ENCODE measurements at regions not wholly inside any gene's neighbourhood (a gene's known extent, or its start where the extent isn't known, plus 50 kb on each side); places are given as distances from the start of the nearest gene placed in this dataset.
"Not testable (repeated sequence)": the region's sequence is repeated elsewhere in the genome, so short reads cannot be mapped to it uniquely, and the experiment has no call there.

DNA sequence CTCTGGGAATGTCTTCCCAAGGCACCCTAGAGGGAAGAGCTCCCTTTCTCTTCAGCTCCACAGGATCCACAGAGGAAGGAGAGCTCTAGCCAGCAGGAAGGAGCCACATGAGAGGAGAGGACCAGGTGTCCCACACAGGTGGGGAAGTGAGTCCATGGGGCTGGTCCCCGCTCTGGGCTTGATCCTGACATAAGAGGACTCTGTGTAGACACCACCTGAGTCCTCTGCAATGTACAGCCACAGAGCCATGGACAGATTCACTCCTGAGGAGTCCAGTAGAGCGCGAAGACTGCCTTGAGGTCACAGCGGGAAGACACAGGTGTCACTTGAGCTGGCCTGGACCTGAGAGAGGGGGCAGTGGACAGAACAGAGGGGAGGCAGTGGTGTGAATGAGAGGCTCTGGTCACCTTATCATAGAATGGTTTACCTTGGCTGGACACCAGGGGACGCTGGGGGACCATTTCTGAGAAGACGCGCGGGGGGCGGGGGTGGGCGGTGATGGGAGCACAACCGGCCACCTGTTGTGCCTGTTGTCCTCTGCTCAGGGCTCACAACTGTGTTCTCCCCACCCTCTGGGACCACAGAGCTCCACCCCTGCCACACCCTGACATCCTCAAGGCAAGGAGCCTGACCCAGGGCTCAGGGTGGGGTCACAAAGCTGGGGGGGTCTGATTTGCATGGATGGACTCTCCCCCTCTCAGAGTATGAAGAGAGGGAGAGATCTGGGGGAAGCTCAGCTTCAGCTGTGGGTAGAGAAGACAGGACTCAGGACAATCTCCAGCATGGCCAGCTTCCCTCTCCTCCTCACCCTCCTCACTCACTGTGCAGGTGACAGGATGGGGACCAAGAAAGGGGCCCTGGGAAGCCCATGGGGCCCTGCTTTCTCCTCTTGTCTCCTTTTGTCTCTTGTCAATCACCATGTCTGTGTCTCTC lies 128.2 kb downstream of the ZNF280B start (continued):
- TF ChIP-seq, protein P1, sequence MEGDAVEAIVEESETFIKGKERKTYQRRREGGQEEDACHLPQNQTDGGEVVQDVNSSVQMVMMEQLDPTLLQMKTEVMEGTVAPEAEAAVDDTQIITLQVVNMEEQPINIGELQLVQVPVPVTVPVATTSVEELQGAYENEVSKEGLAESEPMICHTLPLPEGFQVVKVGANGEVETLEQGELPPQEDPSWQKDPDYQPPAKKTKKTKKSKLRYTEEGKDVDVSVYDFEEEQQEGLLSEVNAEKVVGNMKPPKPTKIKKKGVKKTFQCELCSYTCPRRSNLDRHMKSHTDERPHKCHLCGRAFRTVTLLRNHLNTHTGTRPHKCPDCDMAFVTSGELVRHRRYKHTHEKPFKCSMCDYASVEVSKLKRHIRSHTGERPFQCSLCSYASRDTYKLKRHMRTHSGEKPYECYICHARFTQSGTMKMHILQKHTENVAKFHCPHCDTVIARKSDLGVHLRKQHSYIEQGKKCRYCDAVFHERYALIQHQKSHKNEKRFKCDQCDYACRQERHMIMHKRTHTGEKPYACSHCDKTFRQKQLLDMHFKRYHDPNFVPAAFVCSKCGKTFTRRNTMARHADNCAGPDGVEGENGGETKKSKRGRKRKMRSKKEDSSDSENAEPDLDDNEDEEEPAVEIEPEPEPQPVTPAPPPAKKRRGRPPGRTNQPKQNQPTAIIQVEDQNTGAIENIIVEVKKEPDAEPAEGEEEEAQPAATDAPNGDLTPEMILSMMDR (IDR thresholded peaks at IDR 0.05; ENCODE audit: control extremely low read depth in 1 of 3, insufficient read depth in 1 of 3, low read depth in 1 of 3, low read length in 3 of 3), result peak; percentile 40 to 50 (median 47)
- TF ChIP-seq CBX5 (IDR thresholded peaks at IDR 0.05; ENCODE audit: low read depth, low read length) (no peak), RAD21 (IDR thresholded peaks at IDR 0.05 in 1 of 2, conservative IDR thresholded peaks at IDR 0.05 in 1 of 2; ENCODE audit: low read depth in 2 of 2, low read length in 2 of 2) (peak; percentile 44 to 45)

DNA sequence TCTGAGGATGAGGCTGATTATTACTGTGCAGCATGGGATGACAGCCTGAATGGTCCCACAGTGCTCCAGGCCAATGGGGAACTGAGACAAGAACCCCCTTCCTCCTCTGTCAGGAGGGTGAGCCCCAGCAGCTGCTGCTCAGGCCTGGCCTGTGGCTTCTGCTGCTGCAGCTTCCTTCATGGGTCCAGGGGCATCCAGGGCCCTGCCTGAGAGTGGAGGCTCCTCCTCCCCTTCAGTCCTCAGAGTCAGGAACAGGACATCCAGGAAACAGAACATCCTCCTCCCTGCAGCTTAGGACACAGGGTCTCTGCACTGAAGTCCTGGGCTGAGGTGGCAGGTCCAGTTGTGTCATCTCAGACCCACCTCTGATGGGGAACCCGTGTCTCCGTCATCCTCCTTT lies 127.2 kb downstream of the ZNF280B start:
- not testable (repeated sequence) for H3K14ac ChIP-seq (ENCODE audit: insufficient read length); DNase-seq (ENCODE audit: low read depth in 1 of 2, low spot score in 2 of 2); H2BK20ac ChIP-seq (ENCODE audit: low read length); H3K23me2 ChIP-seq (ENCODE audit: low read depth, low read length); H4K8ac ChIP-seq (ENCODE audit: extremely low read depth, insufficient read depth, low read length); H3K36me3 ChIP-seq (ENCODE audit: control insufficient read depth in 2 of 4, insufficient read depth in 4 of 4, low read length in 3 of 4); H4K5ac ChIP-seq (ENCODE audit: insufficient read length, low read depth, low read length); H3K9me3 ChIP-seq (ENCODE audit: insufficient read depth in 2 of 2, low read depth in 1 of 2, low read length in 1 of 2); H3K79me1 ChIP-seq (ENCODE audit: low read depth, low read length); H3K9ac ChIP-seq (replicated peaks in 1 of 4; ENCODE audit: extremely low read depth in 1 of 4, low read depth in 3 of 4, low read length in 3 of 4); H3K27ac ChIP-seq (ENCODE audit: low read depth, low read length); H2AK5ac ChIP-seq (ENCODE audit: low read depth, low read length); H2AFZ ChIP-seq (ENCODE audit: low read length); H2BK12ac ChIP-seq (ENCODE audit: low read depth, low read length); H3K79me2 ChIP-seq (ENCODE audit: control insufficient read depth in 1 of 2, insufficient read depth in 2 of 2, low read length in 2 of 2); H3K4me3 ChIP-seq (ENCODE audit: extremely low read depth in 1 of 4, insufficient read depth in 2 of 4, low read depth in 3 of 4, low read length in 4 of 4); H3K23ac ChIP-seq (ENCODE audit: insufficient read length); H4K20me1 ChIP-seq (replicated peaks in 1 of 2; ENCODE audit: control insufficient read depth in 1 of 2, insufficient read depth in 2 of 2, low read length in 2 of 2); H3K56ac ChIP-seq (replicated peaks; ENCODE audit: insufficient read length, low read depth, low read length); H4K91ac ChIP-seq (replicated peaks; ENCODE audit: insufficient read length, low read length); H2BK5ac ChIP-seq (ENCODE audit: low read depth, low read length); FAIRE-seq; H2BK120ac ChIP-seq (replicated peaks; ENCODE audit: low read depth, low read length); H3K4me1 ChIP-seq (replicated peaks in 1 of 4; ENCODE audit: control insufficient read depth in 3 of 4, insufficient read depth in 4 of 4, low read length in 3 of 4); H3K4ac ChIP-seq (replicated peaks; ENCODE audit: insufficient read length, low read depth, low read length); H3K4me2 ChIP-seq (ENCODE audit: insufficient read depth in 1 of 2, low read depth in 2 of 2, low read length in 2 of 2); H3K18ac ChIP-seq (ENCODE audit: extremely low read depth, low read length); H2BK15ac ChIP-seq (ENCODE audit: low read length)
- peaks cover 71 to 98% (median 93%) of the 10 kb centered on the region in 4 experiments for H3K27me3 ChIP-seq (replicated peaks in 1 of 4; ENCODE audit: control insufficient read depth in 3 of 4, extremely low read depth in 1 of 4, insufficient read depth in 3 of 4, low read length in 3 of 4)
- WGBS, 2 experiments (ENCODE audit: extremely low coverage in 1 of 2, insufficient coverage in 1 of 2, insufficient read length in 1 of 2, insufficient replicate concordance in 2 of 2, low coverage in 1 of 2, low lambda C conversion rate in 2 of 2, missing lambda C conversion rate in 1 of 2), result 82% methylated on average over 2 of the region's 2 CpGs; no CpG with 5 or more reads in 1 of the 2 experiments
- POLR2A ChIA-PET (ENCODE audit: partially characterized antibody), result interaction anchor here (0.6 kb wide), 1 partner anchor 91 kb away, joined by 3 read pairs; no protein-coding TSS in a partner anchor
- CTCF ChIA-PET (ENCODE audit: partially characterized antibody), result interaction anchor here (0.6 to 5.3 kb wide), 8 partner anchors 10 to 83 kb away, joined by 3 to 28 read pairs (median 4); no protein-coding TSS in a partner anchor

Measured in H1 (cell line).